ENCODE measurements at regions not wholly inside any gene's neighbourhood (a gene's known extent, or its start where the extent isn't known, plus 50 kb on each side); places are given as distances from the start of the nearest gene placed in this dataset.
"Not testable (repeated sequence)": the region's sequence is repeated elsewhere in the genome, so short reads cannot be mapped to it uniquely, and the experiment has no call there.

- Mint-ChIP-seq H3K4me1 (peaks cover 3% of the 10 kb centered on the region), H3K27me3 (ENCODE audit: low read depth) (peaks cover 7% of the 10 kb centered on the region), H3K36me3 (no peaks in the 10 kb centered on the region), H3K4me3 (no peak overlapping the region), H3K9me3 (no peaks in the 10 kb centered on the region), H3K27ac (no peak overlapping the region)
- no peak for TF ChIP-seq CTCF (IDR thresholded peaks at IDR 0.05; ENCODE audit: unreplicated experiment)
- DNase-seq (ENCODE audit: low spot score in 2 of 2, unreplicated experiment in 2 of 2), result no peak
Observed at GRCh38 chr1:65079941-65080340, 68.1 kb upstream of the AK4 start.

GRCh38 chr1:65082346-65083040 is 65.5 kb upstream of the AK4 start:
- Mint-ChIP-seq H3K27me3 (ENCODE audit: low read depth) (peaks cover 9% of the 10 kb centered on the region), H3K4me3 (no peak overlapping the region), H3K27ac (no peak overlapping the region), H3K9me3 (peaks cover 8% of the 10 kb centered on the region), H3K4me1 (no peaks in the 10 kb centered on the region), H3K36me3 (no peaks in the 10 kb centered on the region)
- TF ChIP-seq CTCF (IDR thresholded peaks at IDR 0.05; ENCODE audit: unreplicated experiment), result no peak
- no peak for DNase-seq (ENCODE audit: low spot score in 2 of 2, unreplicated experiment in 2 of 2)

- Mint-ChIP-seq H3K27me3 (ENCODE audit: low read depth) (peaks cover 12% of the 10 kb centered on the region), H3K4me1 (no peaks in the 10 kb centered on the region), H3K27ac (no peak overlapping the region), H3K36me3 (peaks cover 2% of the 10 kb centered on the region), H3K4me3 (no peak overlapping the region), H3K9me3 (peaks cover 12% of the 10 kb centered on the region)
- DNase-seq (ENCODE audit: low spot score in 2 of 2, unreplicated experiment in 2 of 2), result no peak
- TF ChIP-seq CTCF (IDR thresholded peaks at IDR 0.05; ENCODE audit: unreplicated experiment), result no peak
Observed at GRCh38 chr1:65083263-65083896, 64.6 kb upstream of the AK4 start.

GRCh38 chr1:65084066-65084465 is 63.9 kb upstream of the AK4 start:
- no peak for DNase-seq (ENCODE audit: low spot score in 2 of 2, unreplicated experiment in 2 of 2)
- TF ChIP-seq CTCF (IDR thresholded peaks at IDR 0.05; ENCODE audit: unreplicated experiment), result no peak
- Mint-ChIP-seq H3K27ac (no peak overlapping the region), H3K9me3 (peaks cover 12% of the 10 kb centered on the region), H3K4me1 (no peaks in the 10 kb centered on the region), H3K36me3 (peaks cover 2% of the 10 kb centered on the region), H3K27me3 (ENCODE audit: low read depth) (peaks cover 11% of the 10 kb centered on the region), H3K4me3 (no peak overlapping the region)

- not testable (repeated sequence) for H3K27ac Mint-ChIP-seq; H3K27me3 Mint-ChIP-seq (ENCODE audit: low read depth); H3K4me1 Mint-ChIP-seq; H3K4me3 Mint-ChIP-seq; DNase-seq (ENCODE audit: low spot score in 2 of 2, unreplicated experiment in 2 of 2); H3K36me3 Mint-ChIP-seq
- H3K9me3 Mint-ChIP-seq, result peaks cover 12% of the 10 kb centered on the region
Observed at GRCh38 chr1:65087519-65087918, 60.5 kb upstream of the AK4 start.

- peaks cover 31% of the 10 kb centered on the region for H3K9me3 Mint-ChIP-seq
- peaks cover 7% of the 10 kb centered on the region for H3K4me1 Mint-ChIP-seq
- no peak overlapping the region for H3K4me3 Mint-ChIP-seq
- no peak for DNase-seq (ENCODE audit: low spot score in 2 of 2, unreplicated experiment in 2 of 2)
- peaks cover 2% of the 10 kb centered on the region for H3K36me3 Mint-ChIP-seq
- peaks cover 14% of the 10 kb centered on the region for H3K27me3 Mint-ChIP-seq (ENCODE audit: low read depth)
- TF ChIP-seq CTCF (IDR thresholded peaks at IDR 0.05; ENCODE audit: unreplicated experiment), result no peak
- H3K27ac Mint-ChIP-seq, result no peak overlapping the region
Observed at GRCh38 chr1:65090406-65090805, 57.6 kb upstream of the AK4 start.

Measured in mesothelial cell of epicardium (in vitro differentiated cells).